ENCODE measurements at regions not wholly inside any gene's neighbourhood (a gene's known extent, or its start where the extent isn't known, plus 50 kb on each side); places are given as distances from the start of the nearest gene placed in this dataset.

DNA sequence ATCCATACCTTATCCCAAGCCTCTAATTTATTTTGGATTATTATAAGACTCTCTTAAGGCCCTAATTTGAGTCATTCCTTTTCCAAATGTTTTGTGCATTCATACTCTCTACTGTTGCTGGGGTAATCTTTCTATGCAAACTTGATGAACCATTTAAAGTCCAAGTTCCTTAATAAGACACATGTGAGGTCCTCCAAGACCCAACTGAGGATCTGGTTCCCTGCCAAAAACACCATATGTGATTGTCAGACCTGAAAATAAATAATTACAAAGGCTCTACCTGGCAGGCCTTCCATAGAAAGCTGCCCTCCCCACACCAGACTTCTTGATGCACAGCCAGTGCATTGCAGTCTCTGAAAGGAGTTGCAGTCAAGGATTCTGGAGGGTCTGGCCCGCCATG, 257.9 kb upstream of the AKR1E2 start:
- TF ChIP-seq, protein P1, sequence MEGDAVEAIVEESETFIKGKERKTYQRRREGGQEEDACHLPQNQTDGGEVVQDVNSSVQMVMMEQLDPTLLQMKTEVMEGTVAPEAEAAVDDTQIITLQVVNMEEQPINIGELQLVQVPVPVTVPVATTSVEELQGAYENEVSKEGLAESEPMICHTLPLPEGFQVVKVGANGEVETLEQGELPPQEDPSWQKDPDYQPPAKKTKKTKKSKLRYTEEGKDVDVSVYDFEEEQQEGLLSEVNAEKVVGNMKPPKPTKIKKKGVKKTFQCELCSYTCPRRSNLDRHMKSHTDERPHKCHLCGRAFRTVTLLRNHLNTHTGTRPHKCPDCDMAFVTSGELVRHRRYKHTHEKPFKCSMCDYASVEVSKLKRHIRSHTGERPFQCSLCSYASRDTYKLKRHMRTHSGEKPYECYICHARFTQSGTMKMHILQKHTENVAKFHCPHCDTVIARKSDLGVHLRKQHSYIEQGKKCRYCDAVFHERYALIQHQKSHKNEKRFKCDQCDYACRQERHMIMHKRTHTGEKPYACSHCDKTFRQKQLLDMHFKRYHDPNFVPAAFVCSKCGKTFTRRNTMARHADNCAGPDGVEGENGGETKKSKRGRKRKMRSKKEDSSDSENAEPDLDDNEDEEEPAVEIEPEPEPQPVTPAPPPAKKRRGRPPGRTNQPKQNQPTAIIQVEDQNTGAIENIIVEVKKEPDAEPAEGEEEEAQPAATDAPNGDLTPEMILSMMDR (IDR thresholded peaks at IDR 0.05), result no peak
- no peak for TF ChIP-seq EZH2 (IDR thresholded peaks at IDR 0.05; ENCODE audit: borderline replicate concordance, insufficient read depth, low read depth, low read length, poor library complexity, severe bottlenecking)

All from B cell (primary cell).